Nephron progenitor cell (in vitro differentiated cells): ENCODE measurements at regions not wholly inside any gene's neighbourhood (a gene's known extent, or its start where the extent isn't known, plus 50 kb on each side); places are given as distances from the start of the nearest gene placed in this dataset.

ENCODE experiments used
- DNase-seq: peaks from one replicate; pipeline ENCODE4 v3.0.0; 2021
- H3K27ac Mint-ChIP-seq: 2 replicates; pipeline ENCODE4 v1.8.0; 2021; ENCODE audit warnings: mild to moderate bottlenecking, moderate library complexity, mixed read lengths
- H3K27me3 Mint-ChIP-seq: 2 replicates; pipeline ENCODE4 v1.8.0; 2021; ENCODE audit warnings: mild to moderate bottlenecking, low read depth, mixed read lengths; ENCODE audit not compliant: poor library complexity
- H3K36me3 Mint-ChIP-seq: 2 replicates; pipeline ENCODE4 v1.8.0; 2021; ENCODE audit warnings: low read depth, mixed read lengths
- H3K4me1 Mint-ChIP-seq: 2 replicates; pipeline ENCODE4 v1.8.0; 2021; ENCODE audit warnings: mixed read lengths
- H3K4me3 Mint-ChIP-seq: 2 replicates; pipeline ENCODE4 v1.8.0; 2021; ENCODE audit warnings: mild to moderate bottlenecking, moderate library complexity, mixed read lengths
- H3K9me3 Mint-ChIP-seq: 2 replicates; pipeline ENCODE4 v1.8.0; 2021; ENCODE audit warnings: mild to moderate bottlenecking, moderate library complexity, mixed read lengths
- TF ChIP-seq, protein P1 (sequence below): fragments of 200-600 bp; sonication (generic); IDR thresholded peaks from 2 replicates; pipeline ENCODE4 v1.5.0; 2021; ENCODE audit warnings: antibody characterized with exemption

DNA sequence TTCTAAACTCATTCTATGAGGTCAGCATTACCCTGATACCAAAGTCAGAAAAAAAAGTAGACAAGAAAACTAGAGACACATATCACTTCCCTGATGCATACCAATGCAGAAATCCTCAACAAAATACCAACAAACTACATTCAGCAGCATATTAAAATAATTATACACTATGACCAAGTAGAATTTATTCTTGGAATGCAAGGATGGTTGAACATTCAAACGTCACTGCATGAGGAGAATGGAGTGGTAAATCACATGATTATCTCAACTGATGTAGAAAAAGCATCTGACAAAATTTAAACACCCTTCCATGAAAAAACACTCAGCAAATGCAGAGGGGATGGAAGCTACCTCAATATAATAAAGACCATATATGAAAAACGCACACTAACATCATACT is 155.0 kb upstream of the KCNJ18 start:
- peaks cover 30% of the 10 kb centered on the region for H3K36me3 Mint-ChIP-seq
- H3K9me3 Mint-ChIP-seq: peaks cover 54% of the 10 kb centered on the region
- H3K27ac Mint-ChIP-seq: no peak overlapping the region
- no peak for DNase-seq
- no peaks in the 10 kb centered on the region for H3K27me3 Mint-ChIP-seq
- no peaks in the 10 kb centered on the region for H3K4me1 Mint-ChIP-seq
- no peak overlapping the region for H3K4me3 Mint-ChIP-seq
- TF ChIP-seq, protein P1, sequence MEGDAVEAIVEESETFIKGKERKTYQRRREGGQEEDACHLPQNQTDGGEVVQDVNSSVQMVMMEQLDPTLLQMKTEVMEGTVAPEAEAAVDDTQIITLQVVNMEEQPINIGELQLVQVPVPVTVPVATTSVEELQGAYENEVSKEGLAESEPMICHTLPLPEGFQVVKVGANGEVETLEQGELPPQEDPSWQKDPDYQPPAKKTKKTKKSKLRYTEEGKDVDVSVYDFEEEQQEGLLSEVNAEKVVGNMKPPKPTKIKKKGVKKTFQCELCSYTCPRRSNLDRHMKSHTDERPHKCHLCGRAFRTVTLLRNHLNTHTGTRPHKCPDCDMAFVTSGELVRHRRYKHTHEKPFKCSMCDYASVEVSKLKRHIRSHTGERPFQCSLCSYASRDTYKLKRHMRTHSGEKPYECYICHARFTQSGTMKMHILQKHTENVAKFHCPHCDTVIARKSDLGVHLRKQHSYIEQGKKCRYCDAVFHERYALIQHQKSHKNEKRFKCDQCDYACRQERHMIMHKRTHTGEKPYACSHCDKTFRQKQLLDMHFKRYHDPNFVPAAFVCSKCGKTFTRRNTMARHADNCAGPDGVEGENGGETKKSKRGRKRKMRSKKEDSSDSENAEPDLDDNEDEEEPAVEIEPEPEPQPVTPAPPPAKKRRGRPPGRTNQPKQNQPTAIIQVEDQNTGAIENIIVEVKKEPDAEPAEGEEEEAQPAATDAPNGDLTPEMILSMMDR: no peak

DNA sequence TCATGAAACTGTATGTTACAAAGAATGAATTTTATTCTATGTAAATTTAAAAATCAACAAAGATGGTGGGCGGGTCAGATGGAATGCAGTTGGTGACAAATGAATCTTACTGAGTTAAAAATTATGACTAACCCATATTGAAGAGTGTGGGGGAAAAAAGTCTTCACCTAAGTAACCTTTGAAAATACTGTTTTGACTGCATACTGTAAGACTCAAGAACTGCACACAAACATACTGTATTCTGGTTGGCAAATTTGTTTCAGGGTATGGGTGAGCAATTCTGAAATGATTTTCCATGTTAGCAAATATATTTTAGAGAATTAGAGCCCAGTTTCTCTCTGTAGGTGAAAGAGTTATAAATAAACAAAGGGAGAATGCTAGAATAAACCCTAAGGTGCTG is 153.7 kb upstream of the KCNJ18 start:
- Mint-ChIP-seq H3K4me1 (no peaks in the 10 kb centered on the region), H3K4me3 (no peak overlapping the region), H3K36me3 (peaks cover 30% of the 10 kb centered on the region), H3K9me3 (peaks cover 47% of the 10 kb centered on the region), H3K27me3 (no peaks in the 10 kb centered on the region), H3K27ac (no peak overlapping the region)
- TF ChIP-seq, protein P1: no peak
- no peak for DNase-seq

DNA sequence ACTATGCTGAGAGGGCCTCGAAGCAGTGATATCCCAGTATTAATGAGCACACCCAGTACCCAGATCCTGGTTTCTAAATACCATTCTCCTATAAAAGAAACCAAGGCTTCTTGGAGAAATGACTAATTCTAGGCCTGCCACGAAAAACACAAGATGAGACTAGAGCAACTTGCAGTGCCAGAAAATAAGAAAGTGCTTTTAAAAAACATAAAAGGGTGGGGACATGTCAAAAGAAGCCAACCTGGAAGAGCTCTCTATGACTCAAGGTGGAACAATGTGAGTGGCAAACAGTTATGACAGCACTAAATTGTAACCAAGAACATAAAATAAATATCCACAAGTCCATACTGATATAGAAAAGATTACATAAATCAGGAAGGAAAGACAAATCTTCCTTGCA is 153.2 kb upstream of the KCNJ18 start:
- no peak for DNase-seq
- Mint-ChIP-seq H3K27ac (no peak overlapping the region), H3K9me3 (peaks cover 49% of the 10 kb centered on the region), H3K36me3 (peaks cover 30% of the 10 kb centered on the region), H3K4me3 (no peak overlapping the region), H3K4me1 (no peaks in the 10 kb centered on the region), H3K27me3 (no peaks in the 10 kb centered on the region)
- TF ChIP-seq, protein P1: no peak

DNA sequence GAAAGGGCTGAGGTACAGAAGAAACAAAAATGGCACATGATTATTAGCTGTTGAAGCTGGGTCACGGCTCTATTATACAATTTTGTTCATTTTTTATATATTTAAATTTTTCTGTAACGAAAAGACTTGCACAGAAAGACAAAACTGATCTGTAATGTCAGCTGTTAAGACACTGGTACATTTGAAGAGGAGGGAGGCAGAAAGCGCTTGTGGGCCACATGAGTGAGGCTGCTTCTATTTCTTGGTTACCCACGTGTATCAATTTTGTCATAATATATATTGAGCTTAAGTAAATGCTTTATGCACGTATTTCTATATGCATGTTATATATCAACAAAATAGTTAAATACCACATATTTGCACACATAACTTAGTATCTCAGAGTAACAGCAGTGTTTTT is 151.8 kb upstream of the KCNJ18 start:
- H3K27me3 Mint-ChIP-seq: no peaks in the 10 kb centered on the region
- peaks cover 30% of the 10 kb centered on the region for H3K36me3 Mint-ChIP-seq
- H3K4me3 Mint-ChIP-seq: no peak overlapping the region
- no peak for DNase-seq
- TF ChIP-seq, protein P1: no peak
- H3K27ac Mint-ChIP-seq: no peak overlapping the region
- peaks cover 52% of the 10 kb centered on the region for H3K9me3 Mint-ChIP-seq
- H3K4me1 Mint-ChIP-seq: no peaks in the 10 kb centered on the region

DNA sequence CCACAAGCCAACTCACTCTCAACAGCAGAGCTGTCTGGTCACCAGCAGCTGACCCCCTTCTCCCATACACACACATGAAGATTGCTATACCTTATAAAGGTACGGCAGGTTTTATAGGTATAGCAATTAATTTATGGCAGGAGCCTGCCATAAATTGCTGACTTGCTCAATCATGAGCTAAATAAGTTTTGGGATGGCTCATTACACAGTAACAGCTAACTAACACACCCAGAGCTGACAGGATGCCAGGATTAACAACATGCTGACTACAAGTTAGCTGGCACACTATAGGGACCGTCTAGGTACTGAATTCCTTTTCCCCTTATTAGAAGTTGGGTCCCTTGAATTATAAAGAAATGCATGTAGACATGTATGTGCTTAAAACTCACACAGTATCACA is 150.3 kb upstream of the KCNJ18 start:
- Mint-ChIP-seq H3K36me3 (peaks cover 25% of the 10 kb centered on the region), H3K4me1 (no peaks in the 10 kb centered on the region), H3K27me3 (no peaks in the 10 kb centered on the region), H3K9me3 (peaks cover 39% of the 10 kb centered on the region), H3K27ac (no peak overlapping the region), H3K4me3 (no peak overlapping the region)
- DNase-seq: no peak
- TF ChIP-seq, protein P1: no peak

DNA sequence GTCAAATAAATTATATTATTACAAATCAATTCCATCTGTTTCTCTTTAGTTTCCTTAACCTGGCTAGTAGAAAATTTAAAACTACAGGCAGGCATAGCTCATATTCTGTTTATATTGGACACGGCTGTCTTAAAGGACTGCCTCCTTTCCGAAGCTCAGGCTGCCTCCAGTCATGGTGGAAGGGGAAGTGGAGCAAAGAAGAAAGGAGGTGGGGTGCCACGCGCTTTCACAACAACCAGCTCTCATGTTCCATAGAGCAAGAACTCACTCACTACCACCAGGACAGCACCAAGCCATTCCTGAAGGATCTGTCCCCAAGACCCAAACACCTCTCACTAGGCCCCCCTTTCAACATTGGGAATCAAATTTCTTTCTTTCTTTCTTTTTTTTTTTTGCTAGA is 149.3 kb upstream of the KCNJ18 start:
- peaks cover 29% of the 10 kb centered on the region for H3K9me3 Mint-ChIP-seq
- no peak overlapping the region for H3K27ac Mint-ChIP-seq
- H3K4me3 Mint-ChIP-seq: no peak overlapping the region
- no peak for DNase-seq
- H3K4me1 Mint-ChIP-seq: no peaks in the 10 kb centered on the region
- TF ChIP-seq, protein P1: no peak
- peaks cover 18% of the 10 kb centered on the region for H3K36me3 Mint-ChIP-seq
- H3K27me3 Mint-ChIP-seq: no peaks in the 10 kb centered on the region
